ENCODE measurements at regions not wholly inside any gene's neighbourhood (a gene's known extent, or its start where the extent isn't known, plus 50 kb on each side); places are given as distances from the start of the nearest gene placed in this dataset.
"Not testable (repeated sequence)": the region's sequence is repeated elsewhere in the genome, so short reads cannot be mapped to it uniquely, and the experiment has no call there.

DNA sequence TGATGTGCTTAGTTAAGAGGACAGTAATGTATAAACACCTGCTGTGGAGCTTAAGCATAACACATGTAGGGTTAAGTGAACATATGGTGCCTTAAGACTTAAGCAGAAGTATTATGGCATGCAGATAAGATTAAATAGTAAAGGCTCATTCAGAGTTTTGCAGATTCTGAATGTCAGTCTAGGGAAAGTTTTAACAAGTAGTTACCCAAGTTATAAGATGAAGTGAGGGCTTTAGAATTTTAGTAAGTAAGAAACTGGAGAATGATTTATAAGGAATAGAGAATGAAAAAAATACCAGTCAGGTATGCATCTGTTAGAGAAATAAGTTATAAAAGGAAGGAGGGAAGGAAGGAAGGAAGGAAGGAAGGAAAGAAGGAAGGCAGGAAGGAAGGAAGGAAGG is 902.1 kb downstream of the TRAM1L1 start:
- H3K9me3 ChIP-seq: no peaks in the 10 kb centered on the region
- TF ChIP-seq, protein P1, sequence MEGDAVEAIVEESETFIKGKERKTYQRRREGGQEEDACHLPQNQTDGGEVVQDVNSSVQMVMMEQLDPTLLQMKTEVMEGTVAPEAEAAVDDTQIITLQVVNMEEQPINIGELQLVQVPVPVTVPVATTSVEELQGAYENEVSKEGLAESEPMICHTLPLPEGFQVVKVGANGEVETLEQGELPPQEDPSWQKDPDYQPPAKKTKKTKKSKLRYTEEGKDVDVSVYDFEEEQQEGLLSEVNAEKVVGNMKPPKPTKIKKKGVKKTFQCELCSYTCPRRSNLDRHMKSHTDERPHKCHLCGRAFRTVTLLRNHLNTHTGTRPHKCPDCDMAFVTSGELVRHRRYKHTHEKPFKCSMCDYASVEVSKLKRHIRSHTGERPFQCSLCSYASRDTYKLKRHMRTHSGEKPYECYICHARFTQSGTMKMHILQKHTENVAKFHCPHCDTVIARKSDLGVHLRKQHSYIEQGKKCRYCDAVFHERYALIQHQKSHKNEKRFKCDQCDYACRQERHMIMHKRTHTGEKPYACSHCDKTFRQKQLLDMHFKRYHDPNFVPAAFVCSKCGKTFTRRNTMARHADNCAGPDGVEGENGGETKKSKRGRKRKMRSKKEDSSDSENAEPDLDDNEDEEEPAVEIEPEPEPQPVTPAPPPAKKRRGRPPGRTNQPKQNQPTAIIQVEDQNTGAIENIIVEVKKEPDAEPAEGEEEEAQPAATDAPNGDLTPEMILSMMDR (IDR thresholded peaks at IDR 0.05): no peak
- TF ChIP-seq POLR2A (IDR thresholded peaks at IDR 0.05): no peak
- intact Hi-C loops (cut with DNase I): no loop called here
- H3K4me3 ChIP-seq (replicated peaks in 1 of 3): no peak overlapping the region
- no peak overlapping the region for H3K27ac ChIP-seq
- no peaks in the 10 kb centered on the region for H3K27me3 ChIP-seq
- no peaks in the 10 kb centered on the region for H3K4me1 ChIP-seq
- DNase-seq: no peak
- no peaks in the 10 kb centered on the region for H3K36me3 ChIP-seq

GRCh38 chr4:116180157-116180601 is 905.2 kb downstream of the TRAM1L1 start:
- TF ChIP-seq, protein P1 (IDR thresholded peaks at IDR 0.05): peak in 3 of 6 experiments; percentile 20 to 37 (median 36)
- no peak for TF ChIP-seq POLR2A (IDR thresholded peaks at IDR 0.05)
- Histone ChIP-seq H3K9me3 (no peaks in the 10 kb centered on the region), H3K27ac (no peak overlapping the region), H3K27me3 (no peaks in the 10 kb centered on the region), H3K36me3 (no peaks in the 10 kb centered on the region), H3K4me1 (no peaks in the 10 kb centered on the region), H3K4me3 (replicated peaks in 1 of 3) (no peak overlapping the region)
- intact Hi-C loops (cut with DNase I): no loop called here
- WGBS, 2 donors: 13 to 14% methylated on average over 2 of the region's 2 CpGs
- no peak for DNase-seq

GRCh38 chr4:116151371-116151770 is 934.0 kb downstream of the TRAM1L1 start:
- H3K27ac ChIP-seq; intact Hi-C loops (cut with DNase I); H3K27me3 ChIP-seq; H3K4me1 ChIP-seq; DNase-seq; H3K4me3 ChIP-seq (replicated peaks in 1 of 3); H3K36me3 ChIP-seq; H3K9me3 ChIP-seq: not testable (repeated sequence)
- 95 to 96% methylated on average over 9 of the region's 9 CpGs for WGBS, 2 donors

DNA sequence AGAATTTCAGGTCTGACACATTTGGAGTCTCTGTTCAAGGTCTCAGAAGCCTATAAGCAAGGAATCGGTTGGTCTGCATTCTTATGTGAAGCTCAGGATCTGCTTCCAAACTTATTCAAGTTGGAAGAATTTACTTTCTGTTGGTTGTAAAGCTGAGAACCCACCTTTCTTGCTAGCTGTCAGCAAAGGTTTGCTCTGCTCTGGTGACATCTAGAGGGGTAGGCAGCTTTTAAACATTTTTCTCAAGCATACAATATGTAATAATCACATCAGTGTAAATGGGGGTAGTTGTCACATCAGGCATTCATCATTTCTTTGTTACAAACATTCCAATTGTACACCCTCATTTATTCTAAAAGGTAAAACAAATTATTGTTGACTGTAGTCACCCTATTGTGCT is 935.2 kb downstream of the TRAM1L1 start:
- H3K27me3 ChIP-seq: no peaks in the 10 kb centered on the region
- no peak overlapping the region for H3K4me3 ChIP-seq (replicated peaks in 1 of 3)
- DNase-seq: no peak
- no peak overlapping the region for H3K27ac ChIP-seq
- H3K36me3 ChIP-seq: no peaks in the 10 kb centered on the region
- no peak for TF ChIP-seq POLR2A (IDR thresholded peaks at IDR 0.05)
- no peaks in the 10 kb centered on the region for H3K4me1 ChIP-seq
- intact Hi-C loops (cut with DNase I): no loop called here
- H3K9me3 ChIP-seq: no peaks in the 10 kb centered on the region
- WGBS, 2 donors: 79 to 100% methylated on average over 1 of the region's 1 CpG

DNA sequence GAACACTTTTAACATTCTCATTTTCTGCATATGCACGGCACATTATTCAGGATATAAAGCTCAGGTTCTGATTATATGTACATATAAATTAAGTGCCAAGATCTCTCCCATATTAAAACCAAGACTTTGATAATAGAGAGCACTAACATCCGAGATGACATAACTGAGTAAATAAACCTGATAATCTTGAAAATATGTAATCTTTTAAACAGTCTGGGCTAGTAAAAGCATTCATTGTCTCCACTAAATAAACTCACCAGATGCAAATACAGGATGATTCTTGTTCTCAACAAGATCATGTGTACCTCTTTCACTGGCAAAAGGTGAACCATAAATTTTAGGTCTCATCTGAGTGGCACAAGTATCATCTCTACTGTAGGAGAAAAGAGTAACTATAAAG is 942.2 kb downstream of the TRAM1L1 start:
- no peak overlapping the region for H3K4me3 ChIP-seq (replicated peaks in 1 of 3)
- TF ChIP-seq, protein P1 (IDR thresholded peaks at IDR 0.05): no peak
- no peak for TF ChIP-seq POLR2A (IDR thresholded peaks at IDR 0.05)
- H3K36me3 ChIP-seq: no peaks in the 10 kb centered on the region
- intact Hi-C loops (cut with DNase I): no loop called here
- H3K27me3 ChIP-seq: no peaks in the 10 kb centered on the region
- H3K9me3 ChIP-seq: no peaks in the 10 kb centered on the region
- WGBS, 2 donors: 79 to 88% methylated on average over 2 of the region's 2 CpGs
- H3K27ac ChIP-seq: no peak overlapping the region
- no peak for DNase-seq
- H3K4me1 ChIP-seq: no peaks in the 10 kb centered on the region

- no peak overlapping the region for H3K4me3 ChIP-seq (replicated peaks in 1 of 3)
- no peak for DNase-seq
- WGBS, 2 donors: 86 to 91% methylated on average over 3 of the region's 3 CpGs
- H3K4me1 ChIP-seq: no peaks in the 10 kb centered on the region
- no peaks in the 10 kb centered on the region for H3K9me3 ChIP-seq
- no peaks in the 10 kb centered on the region for H3K36me3 ChIP-seq
- intact Hi-C loops (cut with DNase I): no loop called here
- no peaks in the 10 kb centered on the region for H3K27me3 ChIP-seq
- TF ChIP-seq POLR2A (IDR thresholded peaks at IDR 0.05): no peak
- TF ChIP-seq, protein P1 (IDR thresholded peaks at IDR 0.05): no peak
- no peak overlapping the region for H3K27ac ChIP-seq
Observed at GRCh38 chr4:116132946-116133345, 952.4 kb downstream of the TRAM1L1 start.
